Karpas-422 (cell line): ENCODE measurements at regions not wholly inside any gene's neighbourhood (a gene's known extent, or its start where the extent isn't known, plus 50 kb on each side); places are given as distances from the start of the nearest gene placed in this dataset.
"Not testable (repeated sequence)": the region's sequence is repeated elsewhere in the genome, so short reads cannot be mapped to it uniquely, and the experiment has no call there.

Experiments used
- DNase-seq: peaks from one replicate; pipeline ENCODE4 v3.0.0-alpha.2; 2015
- H2AFZ ChIP-seq: fragments of 200-600 bp; sonication (generic); 2 replicates; pipeline ENCODE4 v1.6.1; 2014; ENCODE audit warnings: antibody characterized with exemption, low read length, mixed read lengths
- H3K27ac ChIP-seq: fragments of 200-600 bp; sonication (generic); 2 replicates; pipeline ENCODE4 v1.5.1; 2014; ENCODE audit warnings: mild to moderate bottlenecking, low read length, moderate library complexity
- H3K27me3 ChIP-seq: fragments of 200-600 bp; sonication (generic); 2 replicates; pipeline ENCODE4 v1.6.1; 2014; ENCODE audit warnings: low read length, mixed read lengths
- H3K36me3 ChIP-seq: fragments of 200-600 bp; sonication (generic); 2 replicates; pipeline ENCODE4 v1.6.1; 2014; ENCODE audit warnings: low read length, mixed read lengths; ENCODE audit not compliant: insufficient read depth
- H3K4me1 ChIP-seq: fragments of 200-600 bp; sonication (generic); 2 replicates; pipeline ENCODE4 v1.6.1; 2014; ENCODE audit warnings: mild to moderate bottlenecking, low read length, mixed read lengths
- H3K4me2 ChIP-seq: fragments of 200-600 bp; sonication (generic); 2 replicates; pipeline ENCODE4 v1.6.1; 2014; ENCODE audit warnings: low read length, low read depth, mild to moderate bottlenecking; ENCODE audit not compliant: poor library complexity, severe bottlenecking
- H3K4me3 ChIP-seq: fragments of 200-600 bp; sonication (generic); 2 replicates; pipeline ENCODE4 v1.5.1; 2014; ENCODE audit warnings: mild to moderate bottlenecking, antibody characterized with exemption, low read length, mixed read lengths
- H3K79me2 ChIP-seq: fragments of 200-600 bp; sonication (generic); 2 replicates; pipeline ENCODE4 v1.6.1; 2014; ENCODE audit warnings: mild to moderate bottlenecking, low read length, mixed read lengths
- H3K9ac ChIP-seq: fragments of 200-600 bp; sonication (generic); 2 replicates; pipeline ENCODE4 v1.6.0; 2014; ENCODE audit warnings: low read length
- H3K9me2 ChIP-seq: fragments of 200-600 bp; sonication (generic), shearing (Covaris generic); replicated peaks from 2 replicates; pipeline ENCODE4 v1.6.0; 2014; ENCODE audit warnings: mild to moderate bottlenecking, low read length, moderate library complexity; ENCODE audit not compliant: insufficient read depth
- H3K9me3 ChIP-seq: fragments of 300-700, 200-600 bp; sonication (generic); 2 replicates; pipeline ENCODE4 v1.6.1; 2014; ENCODE audit warnings: low read length, mixed read lengths
- H4K20me1 ChIP-seq: fragments of 200-600 bp; sonication (generic); 2 replicates; pipeline ENCODE4 v1.6.1; 2014; ENCODE audit warnings: mild to moderate bottlenecking, antibody characterized with exemption, low read length, low read depth; ENCODE audit not compliant: insufficient read depth

DNA sequence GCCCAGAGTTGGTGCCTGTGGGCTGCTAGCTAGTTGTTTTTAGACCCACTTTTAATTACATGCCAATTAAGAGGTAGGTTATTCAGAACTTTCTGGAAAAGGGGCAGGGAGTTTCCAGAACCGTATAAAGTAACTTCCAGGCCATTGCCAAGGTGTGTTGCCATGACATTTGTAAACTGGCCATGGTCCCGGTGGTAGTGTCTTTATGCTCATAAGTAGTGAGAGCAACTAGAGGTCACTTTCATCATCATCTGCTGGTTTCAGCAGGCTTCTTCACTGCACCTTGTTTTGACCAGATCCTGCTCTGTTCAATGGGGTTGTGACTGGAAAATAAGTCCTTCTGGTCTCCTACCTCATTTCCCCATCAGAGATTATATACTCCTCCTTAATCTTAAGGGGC lies 207.0 kb downstream of the FAM72C start:
- H3K9ac ChIP-seq, H3K4me3 ChIP-seq, H3K79me2 ChIP-seq: not testable (repeated sequence)

DNA sequence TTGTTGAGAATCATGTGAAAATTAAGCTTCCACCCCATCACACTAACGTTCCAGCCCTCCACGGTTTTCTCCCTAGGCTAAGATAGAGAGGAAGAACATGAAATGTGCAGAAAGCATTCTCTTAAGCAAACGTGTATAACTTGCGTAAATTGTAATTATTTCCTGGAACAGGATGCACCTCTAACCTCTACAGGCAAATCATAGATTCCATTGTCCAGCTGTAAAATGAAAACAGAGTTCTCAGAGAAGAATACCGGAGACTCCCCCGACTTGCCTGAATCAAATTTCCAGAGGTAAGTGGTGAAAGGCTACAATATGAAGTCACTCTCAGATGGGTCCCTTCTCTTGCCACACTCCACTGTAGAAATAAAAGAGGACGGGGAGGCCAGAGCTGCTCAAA lies 211.4 kb downstream of the FAM72C start:
- DNase-seq, H3K9me2 ChIP-seq, H3K36me3 ChIP-seq, H3K4me2 ChIP-seq, H4K20me1 ChIP-seq, H2AFZ ChIP-seq, H3K9ac ChIP-seq, H3K79me2 ChIP-seq, H3K4me3 ChIP-seq, H3K27me3 ChIP-seq, H3K9me3 ChIP-seq, H3K27ac ChIP-seq, H3K4me1 ChIP-seq: not testable (repeated sequence)

More for the DNA sequence above, 207.0 kb downstream of the FAM72C start:
- not testable (repeated sequence) for H2AFZ ChIP-seq, H4K20me1 ChIP-seq, H3K9me3 ChIP-seq, H3K4me1 ChIP-seq, DNase-seq, H3K27ac ChIP-seq, H3K27me3 ChIP-seq, H3K4me2 ChIP-seq, H3K36me3 ChIP-seq, H3K9me2 ChIP-seq

DNA sequence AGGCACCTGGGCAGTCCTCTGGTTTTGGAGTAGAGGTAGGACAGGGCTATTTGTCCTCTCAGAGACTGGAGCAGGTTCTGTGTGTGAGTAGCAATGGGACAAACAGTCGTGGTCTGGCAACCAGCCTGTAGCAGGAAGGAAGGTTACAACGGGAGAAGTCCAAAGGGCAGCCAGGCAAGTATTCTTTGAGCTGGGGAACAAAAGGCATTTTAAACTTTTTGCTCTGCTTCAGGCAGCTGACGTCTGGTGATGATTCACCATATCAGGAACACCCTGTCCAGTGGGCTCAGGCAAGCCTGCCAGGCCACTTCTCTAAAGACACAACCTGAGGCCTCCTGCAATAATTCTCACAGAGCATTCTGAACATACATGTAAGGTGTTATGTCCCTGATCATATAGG lies 215.8 kb downstream of the FAM72C start:
- H4K20me1 ChIP-seq, H3K4me1 ChIP-seq, H3K4me2 ChIP-seq, H3K27ac ChIP-seq, H2AFZ ChIP-seq, H3K79me2 ChIP-seq, H3K9me2 ChIP-seq, H3K27me3 ChIP-seq, H3K9me3 ChIP-seq, DNase-seq, H3K36me3 ChIP-seq, H3K9ac ChIP-seq, H3K4me3 ChIP-seq: not testable (repeated sequence)

DNA sequence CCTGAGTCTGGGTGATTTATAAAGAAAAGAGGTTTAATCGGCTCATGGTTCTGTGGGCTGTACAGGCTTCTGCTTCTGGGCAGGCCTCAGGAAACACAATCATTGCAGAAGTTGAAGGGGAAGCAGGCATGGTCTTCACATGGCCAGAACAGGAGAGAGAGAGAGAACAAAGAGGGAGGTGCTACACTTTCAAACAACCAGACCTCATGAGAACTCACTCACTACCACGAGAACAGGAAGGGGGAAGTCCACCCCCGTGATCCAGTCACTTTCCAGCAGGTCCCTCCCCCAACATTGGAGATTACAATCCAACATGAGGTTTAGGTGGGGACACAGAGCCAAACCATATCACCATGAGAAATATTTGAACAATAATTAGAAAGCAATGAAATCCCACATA lies 222.9 kb downstream of the FAM72C start:
- DNase-seq: no peak
- Histone ChIP-seq H3K79me2 (no peaks in the 10 kb centered on the region), H3K27ac (no peak overlapping the region), H3K9me3 (no peaks in the 10 kb centered on the region), H3K4me1 (no peaks in the 10 kb centered on the region), H3K4me2 (no peak overlapping the region), H3K4me3 (no peak overlapping the region), H4K20me1 (no peaks in the 10 kb centered on the region), H3K9me2 (no peaks in the 10 kb centered on the region), H3K9ac (no peak overlapping the region), H2AFZ (no peak overlapping the region), H3K36me3 (no peaks in the 10 kb centered on the region), H3K27me3 (no peaks in the 10 kb centered on the region)

DNA sequence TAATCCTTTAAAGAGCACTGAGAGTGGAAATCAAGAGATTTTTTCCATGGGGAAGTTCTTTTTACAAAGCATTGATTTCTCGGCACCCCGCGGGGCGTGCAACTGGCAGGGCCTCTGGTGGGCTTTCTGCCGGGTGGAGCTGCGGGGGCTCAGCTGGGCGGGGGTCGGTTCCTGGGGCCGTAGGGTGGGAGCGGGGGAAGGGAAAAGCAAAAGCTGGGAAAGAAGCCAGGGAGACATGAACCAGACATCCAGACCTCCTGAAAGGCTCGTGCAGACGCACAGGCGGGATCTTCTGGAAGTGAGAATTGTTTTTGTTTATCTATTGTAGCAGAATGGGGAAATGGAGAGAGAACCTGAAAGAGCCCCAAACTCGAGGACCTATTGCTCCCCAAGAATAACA lies 235.2 kb downstream of the FAM72C start:
- Histone ChIP-seq H3K9me3 (no peaks in the 10 kb centered on the region), H3K79me2 (no peaks in the 10 kb centered on the region), H3K9me2 (no peaks in the 10 kb centered on the region), H3K36me3 (no peaks in the 10 kb centered on the region), H3K4me1 (no peaks in the 10 kb centered on the region), H4K20me1 (no peaks in the 10 kb centered on the region), H3K27me3 (no peaks in the 10 kb centered on the region), H3K27ac (no peak overlapping the region), H3K4me2 (no peak overlapping the region), H3K4me3 (no peak overlapping the region), H3K9ac (no peak overlapping the region), H2AFZ (no peak overlapping the region)
- no peak for DNase-seq

DNA sequence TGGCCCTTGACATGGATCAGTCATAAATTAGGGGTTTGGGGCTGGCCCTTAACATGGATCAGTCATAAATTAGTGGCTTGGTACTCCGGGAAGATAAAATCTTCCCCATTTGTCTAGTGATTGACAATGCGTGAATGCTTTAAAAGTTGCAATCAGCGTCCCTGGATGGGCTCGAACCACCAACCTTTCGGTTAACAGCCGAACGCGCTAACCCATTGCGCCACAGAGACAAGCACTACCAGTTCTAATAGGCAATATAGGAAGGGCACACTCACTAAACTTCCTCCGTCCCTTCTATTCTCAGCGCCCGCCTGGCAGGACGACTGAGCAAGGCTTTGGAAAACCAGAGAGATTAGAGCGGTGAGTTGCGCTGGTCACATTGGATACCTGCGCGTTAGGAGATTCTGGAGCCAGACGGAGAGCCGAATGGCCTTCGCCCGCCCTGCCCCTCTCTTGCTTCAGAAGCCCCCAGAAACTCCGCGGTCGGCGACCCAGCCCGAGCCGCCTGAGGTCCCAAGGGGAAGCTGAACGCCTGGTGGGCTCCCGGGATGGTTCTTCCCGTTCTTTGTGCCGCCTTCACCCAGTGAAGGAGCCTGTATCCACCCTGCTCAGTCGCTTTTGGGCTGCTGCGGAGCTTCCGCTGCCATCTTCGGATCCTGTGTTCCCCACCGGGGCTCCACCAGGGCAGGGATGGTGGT lies 235.9 kb downstream of the FAM72C start:
- Histone ChIP-seq H3K27me3 (no peaks in the 10 kb centered on the region), H3K27ac (no peak overlapping the region)
- DNase-seq: no peak

DNA sequence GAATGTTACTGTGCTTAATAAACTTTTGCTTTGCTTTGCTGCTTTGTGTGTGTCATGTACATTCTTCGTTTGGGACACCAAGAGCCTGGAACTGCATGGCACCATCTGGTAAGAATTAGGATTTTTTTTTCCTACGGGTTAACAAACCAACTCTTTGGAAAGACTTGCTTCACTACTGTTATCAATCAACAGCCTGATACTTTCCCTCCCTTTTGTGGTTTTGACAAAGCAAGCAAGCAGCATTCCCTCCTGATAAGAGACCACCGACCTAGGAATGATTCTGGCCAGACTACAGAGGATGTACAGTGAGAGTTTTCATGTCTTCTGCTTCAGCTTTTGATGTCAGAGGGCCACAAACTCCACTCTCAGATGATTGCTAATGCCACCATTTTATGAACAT lies 237.5 kb downstream of the FAM72C start:
- H3K9me3 ChIP-seq, H2AFZ ChIP-seq, H3K27ac ChIP-seq, H3K9me2 ChIP-seq, H3K9ac ChIP-seq, H3K4me2 ChIP-seq, H3K4me3 ChIP-seq, H3K79me2 ChIP-seq, DNase-seq, H3K36me3 ChIP-seq, H3K27me3 ChIP-seq, H3K4me1 ChIP-seq, H4K20me1 ChIP-seq: not testable (repeated sequence)

More for the DNA sequence above, 235.9 kb downstream of the FAM72C start:
- no peak overlapping the region for H3K4me3 ChIP-seq
- H3K9me3 ChIP-seq: no peaks in the 10 kb centered on the region
- no peak overlapping the region for H3K9ac ChIP-seq
- no peaks in the 10 kb centered on the region for H3K4me1 ChIP-seq
- H3K4me2 ChIP-seq: no peak overlapping the region
- H4K20me1 ChIP-seq: no peaks in the 10 kb centered on the region
- no peaks in the 10 kb centered on the region for H3K36me3 ChIP-seq
- H3K79me2 ChIP-seq: no peaks in the 10 kb centered on the region
- H2AFZ ChIP-seq: no peak overlapping the region
- no peaks in the 10 kb centered on the region for H3K9me2 ChIP-seq

DNA sequence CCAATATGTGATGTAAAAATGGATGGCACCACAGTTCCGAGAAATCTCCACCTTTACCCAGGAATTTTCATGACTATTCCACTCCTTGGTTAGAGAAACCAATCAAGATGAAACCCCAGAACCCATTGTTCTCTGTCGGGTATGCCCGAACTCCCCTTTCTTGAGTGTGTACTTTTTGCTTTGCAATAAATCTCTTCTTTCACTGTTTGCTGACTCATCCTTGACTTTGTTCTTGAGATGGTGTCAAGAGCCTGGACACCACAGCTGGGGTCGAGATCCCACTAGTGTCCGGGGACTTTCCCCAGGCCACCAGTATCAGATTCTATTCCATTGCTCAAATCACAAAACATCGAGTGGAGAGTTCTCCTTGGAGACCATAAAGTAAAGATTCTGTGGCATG lies 240.9 kb downstream of the FAM72C start:
- not testable (repeated sequence) for H3K27me3 ChIP-seq, H3K79me2 ChIP-seq, H3K27ac ChIP-seq, H3K9ac ChIP-seq, H3K36me3 ChIP-seq, H4K20me1 ChIP-seq, H3K9me2 ChIP-seq, DNase-seq, H3K9me3 ChIP-seq, H2AFZ ChIP-seq, H3K4me2 ChIP-seq, H3K4me3 ChIP-seq
- peaks cover 16% of the 10 kb centered on the region for H3K4me1 ChIP-seq
